Fibroblast of pulmonary artery (primary cell): ENCODE measurements at regions not wholly inside any gene's neighbourhood (a gene's known extent, or its start where the extent isn't known, plus 50 kb on each side); places are given as distances from the start of the nearest gene placed in this dataset.
"Not testable (repeated sequence)": the region's sequence is repeated elsewhere in the genome, so short reads cannot be mapped to it uniquely, and the experiment has no call there.

Source experiments
- DNase-seq: peaks from one replicate; pipeline ENCODE4 v3.0.0-alpha.2; 2010; ENCODE audit warnings: low read depth
- H3K4me3 ChIP-seq: replicated peaks from 2 replicates; pipeline ENCODE4 v1.5.1; 2011; ENCODE audit warnings: low read depth, mild to moderate bottlenecking, control low read depth, low read length, moderate library complexity
- CTCF ChIP-seq: IDR thresholded peaks from 2 replicates; pipeline ENCODE4 v1.5.1; 2011; ENCODE audit warnings: mild to moderate bottlenecking, control low read depth, low read length, inconsistent platforms; ENCODE audit errors: missing control alignments

- no peak overlapping the region for H3K4me3 ChIP-seq
- no peak for TF ChIP-seq CTCF
- DNase-seq: no peak
Measured at GRCh38 chr5:84752780-84753179, 368.1 kb upstream of the EDIL3 start.

DNA sequence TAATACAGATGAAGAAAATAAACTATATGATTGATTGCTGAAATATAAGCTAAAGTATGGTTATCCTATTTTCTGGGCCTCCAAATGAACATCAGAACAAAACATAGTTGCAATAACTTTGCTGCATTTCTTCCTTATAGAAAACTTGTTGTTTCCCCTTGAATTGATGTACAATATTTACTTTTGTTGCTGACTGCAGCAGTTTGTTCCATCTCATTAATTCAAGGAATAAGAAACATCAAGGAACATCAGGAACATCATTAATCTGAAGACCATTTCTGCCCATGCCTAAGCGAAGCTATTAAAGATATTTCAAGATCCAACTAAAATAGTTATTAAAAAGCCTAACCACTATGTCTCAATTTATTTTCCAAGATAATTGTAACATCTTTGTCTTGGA lies 363.6 kb upstream of the EDIL3 start:
- no peak for TF ChIP-seq CTCF
- no peak for DNase-seq
- H3K4me3 ChIP-seq: no peak overlapping the region

GRCh38 chr5:84746280-84746679 lies 361.6 kb upstream of the EDIL3 start:
- H3K4me3 ChIP-seq, DNase-seq: not testable (repeated sequence)

GRCh38 chr5:84741056-84741455 lies 356.4 kb upstream of the EDIL3 start:
- no peak overlapping the region for H3K4me3 ChIP-seq
- no peak for TF ChIP-seq CTCF
- DNase-seq: no peak

DNA sequence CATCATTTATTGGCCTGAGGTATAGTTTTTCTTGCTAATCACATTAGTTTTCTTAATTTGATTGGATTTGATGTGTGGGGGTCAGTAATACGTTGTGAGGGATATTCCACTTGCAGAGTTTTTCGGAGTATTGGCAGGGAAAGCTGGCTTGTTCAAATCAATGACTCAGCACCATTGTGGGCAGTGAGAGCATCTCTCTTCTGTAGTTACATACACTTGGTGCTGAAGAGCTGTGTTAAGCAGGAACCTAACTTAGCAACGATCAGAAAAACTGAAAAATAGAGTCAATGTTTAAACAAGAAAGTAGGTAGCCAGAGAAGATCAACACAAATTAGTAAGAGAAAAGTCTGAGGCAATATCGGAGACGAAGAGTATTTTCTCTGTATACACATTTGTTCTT lies 344.6 kb upstream of the EDIL3 start:
- H3K4me3 ChIP-seq: no peak overlapping the region
- DNase-seq: peak; percentile 20

GRCh38 chr5:84727708-84728107 lies 343.0 kb upstream of the EDIL3 start:
- no peak overlapping the region for H3K4me3 ChIP-seq
- no peak for DNase-seq
- no peak for TF ChIP-seq CTCF

More for the DNA sequence above, 344.6 kb upstream of the EDIL3 start:
- no peak for TF ChIP-seq CTCF

- no peak for DNase-seq
Measured at GRCh38 chr5:84725946-84726570, 341.4 kb upstream of the EDIL3 start.

More at GRCh38 chr5:84725946-84726570, 341.4 kb upstream of the EDIL3 start:
- H3K4me3 ChIP-seq: no peak overlapping the region
- TF ChIP-seq CTCF: no peak
